HepG2 (cell line): ENCODE measurements at regions not wholly inside any gene's neighbourhood (a gene's known extent, or its start where the extent isn't known, plus 50 kb on each side); places are given as distances from the start of the nearest gene placed in this dataset.

Experiments used
- ATAC-seq: fragments of 200-7000 bp; cut with Tn5 transposase; 3 replicates; pipeline ENCODE4 v1.9.1; 2020; ENCODE audit warnings: mild to moderate bottlenecking, moderate library complexity
- BruUV-seq: library from RNA; stranded (reverse); fragments of 400-500 nt; replicated peaks from 2 replicates; lab custom pipeline; 2021; lab: Mats Ljungman, UMichigan
- CTCF ChIA-PET: fragments of 300-600 bp; formaldehyde crosslinking; extraction: SDS; loops from one replicate; lab custom pipeline; 2021; ENCODE audit warnings: low total read pairs, inconsistent platforms, low intra/inter-chr PET ratio; lab: Yijun Ruan, JAX
- POLR2A ChIA-PET: fragments of 350-600 bp; sonication (Branson Sonifier 250); formaldehyde crosslinking; loops from one replicate; lab custom pipeline; 2020; ENCODE audit warnings: antibody characterized with exemption, inconsistent platforms; lab: Yijun Ruan, JAX
- DNase-seq: peaks from one replicate; pipeline ENCODE4 v3.0.0-alpha.2; 2015; ENCODE audit warnings: low spot score
- FAIRE-seq: peaks from 3 replicates; lab custom pipeline; 2011; peaks lifted over from hg19 to GRCh38; lab: Jason Lieb, UNC
- H2AFZ ChIP-seq: one replicate; pipeline ENCODE4 v1.6.1; 2011; ENCODE audit warnings: low read length, inconsistent platforms
- H3K27ac ChIP-seq: fragments of 300-600 bp; 3 replicates; pipeline ENCODE4 v1.8.0; 2011; ENCODE audit warnings: mixed run types, mild to moderate bottlenecking, mixed read lengths, low read length, inconsistent platforms; ENCODE audit not compliant: insufficient read depth; ENCODE audit errors: extremely low read length
- H3K27me3 ChIP-seq, 2 experiments: fragments of 200-600 bp in 1 of 2; 2 replicates in 1 of 2; 3 replicates in 1 of 2; pipeline versions ENCODE4 v1.6.0 to v1.8.0; 2011; ENCODE audit warnings: low read length in 2 of 2, mild to moderate bottlenecking in 2 of 2, moderate library complexity in 2 of 2, inconsistent platforms in 1 of 2; ENCODE audit not compliant: insufficient read depth in 2 of 2, control insufficient read depth in 1 of 2
- H3K36me3 ChIP-seq, 2 experiments: fragments of 200-600 bp in 1 of 2; replicated peaks in 1 of 2; 2 replicates in 1 of 2; 3 replicates in 1 of 2; pipeline versions ENCODE4 v1.5.1 to v1.8.0; 2011; ENCODE audit warnings: low read length in 2 of 2, inconsistent platforms in 1 of 2; ENCODE audit not compliant: insufficient read depth in 2 of 2, control insufficient read depth in 1 of 2
- H3K4me1 ChIP-seq: 2 replicates; pipeline ENCODE4 v1.5.1; 2012; ENCODE audit warnings: low read length, inconsistent platforms; ENCODE audit not compliant: insufficient read depth
- H3K4me2 ChIP-seq: 2 replicates; pipeline ENCODE4 v1.6.0; 2011; ENCODE audit warnings: low read depth, low read length, inconsistent platforms
- H3K4me3 ChIP-seq, 3 experiments: fragments of 200-600 bp in 1 of 3; sonication (generic), shearing (Covaris generic) in 1 of 3; replicated peaks in 1 of 3; 2 replicates each; pipeline ENCODE4 v1.5.1; 2011 to 2016; ENCODE audit warnings: low read length in 3 of 3, inconsistent platforms in 2 of 3, low read depth in 2 of 3, mild to moderate bottlenecking in 2 of 3, control low read depth in 1 of 3, mixed read lengths in 1 of 3; ENCODE audit not compliant: insufficient read depth in 1 of 3
- H3K79me2 ChIP-seq: one replicate; pipeline ENCODE4 v1.6.1; 2011; ENCODE audit warnings: low read length, inconsistent platforms; ENCODE audit not compliant: insufficient read depth
- H3K9ac ChIP-seq: 2 replicates; pipeline ENCODE4 v1.6.0; 2011; ENCODE audit warnings: mild to moderate bottlenecking, low read depth, low read length, inconsistent platforms; ENCODE audit not compliant: insufficient read depth
- H3K9me3 ChIP-seq: 2 replicates; pipeline ENCODE4 v1.5.1; 2012; ENCODE audit warnings: mild to moderate bottlenecking, low read length
- H4K20me1 ChIP-seq: 2 replicates; pipeline ENCODE4 v1.6.0; 2011; ENCODE audit warnings: inconsistent platforms, mild to moderate bottlenecking, low read length, moderate library complexity; ENCODE audit not compliant: insufficient read depth
- CCDC6 ChIP-seq: sonication (generic); formaldehyde crosslinking; IDR thresholded peaks from 2 replicates; pipeline ENCODE4 v1.8.1; 2022; ENCODE audit warnings: mild to moderate bottlenecking, missing genetic modification reagents, moderate library complexity
- FOXK2 ChIP-seq: fragments of 450-650 bp; IDR thresholded peaks from 2 replicates; pipeline ENCODE4 v1.6.1; 2016
- GPN1 ChIP-seq: sonication (generic); formaldehyde crosslinking; IDR thresholded peaks from 2 replicates; pipeline ENCODE4 v1.5.1; 2020; ENCODE audit warnings: missing genetic modification reagents, borderline replicate concordance
- LCORL ChIP-seq, 2 experiments: fragments of 450-650 bp in 1 of 2; sonication (generic) in 1 of 2; formaldehyde crosslinking in 1 of 2; IDR thresholded peaks; 2 replicates each; pipeline versions ENCODE4 v1.5.0 to v1.6.1; 2017 to 2020; ENCODE audit warnings: antibody characterized with exemption in 1 of 2, missing genetic modification reagents in 1 of 2
- MAF1 ChIP-seq: sonication (generic); formaldehyde crosslinking; IDR thresholded peaks from 2 replicates; pipeline ENCODE4 v1.5.0; 2020; ENCODE audit warnings: missing genetic modification reagents, borderline replicate concordance
- MAFG ChIP-seq: sonication (generic); formaldehyde crosslinking; IDR thresholded peaks from 2 replicates; pipeline ENCODE4 v1.5.1; 2020; ENCODE audit warnings: mild to moderate bottlenecking, missing genetic modification reagents
- MTA3 ChIP-seq: sonication (generic); formaldehyde crosslinking; IDR thresholded peaks from 2 replicates; pipeline ENCODE4 v1.4.0; 2020; ENCODE audit warnings: missing genetic modification reagents
- NFE2L2 ChIP-seq: fragments of 150-350 bp; IDR thresholded peaks from 2 replicates; pipeline ENCODE4 v1.6.1; 2014; ENCODE audit warnings: low read length
- NR3C1 ChIP-seq: sonication (generic); formaldehyde crosslinking; IDR thresholded peaks from 2 replicates; pipeline ENCODE4 v1.4.0; 2020; ENCODE audit warnings: missing genetic modification reagents
- RARG ChIP-seq: sonication (generic); formaldehyde crosslinking; IDR thresholded peaks from 2 replicates; pipeline ENCODE4 v1.4.0; 2020; ENCODE audit warnings: low read depth, mild to moderate bottlenecking, missing genetic modification reagents
- TBP ChIP-seq: sonication (generic); formaldehyde crosslinking; IDR thresholded peaks from 2 replicates; pipeline ENCODE4 v1.5.0; 2020; ENCODE audit warnings: missing genetic modification reagents
- ZNF30 ChIP-seq: sonication (generic); formaldehyde crosslinking; IDR thresholded peaks from 2 replicates; pipeline ENCODE4 v1.5.0; 2020; ENCODE audit warnings: mild to moderate bottlenecking, missing genetic modification reagents
- ZNF343 ChIP-seq: sonication (generic); formaldehyde crosslinking; IDR thresholded peaks from 2 replicates; pipeline ENCODE4 v1.4.0; 2020; ENCODE audit warnings: mild to moderate bottlenecking, missing genetic modification reagents
- ZNF674 ChIP-seq: sonication (generic); formaldehyde crosslinking; IDR thresholded peaks from 2 replicates; pipeline ENCODE4 v1.5.0; 2020; ENCODE audit warnings: low read depth, mild to moderate bottlenecking, missing genetic modification reagents
- ZNF792 ChIP-seq: IDR thresholded peaks from 2 replicates; pipeline ENCODE4 v1.6.1; 2016
- ZNF850 ChIP-seq: sonication (generic); formaldehyde crosslinking; conservative IDR thresholded peaks from 2 replicates; pipeline ENCODE4 v1.9.0; 2021; ENCODE audit warnings: mild to moderate bottlenecking, missing genetic modification reagents
- in situ Hi-C: cut with HindIII; loops from 2 replicates; pipeline ENCODE4 v1.10.0; 2017; ENCODE audit warnings: low pct_unique_long_range_greater_than_20kb; ENCODE audit not compliant: extremely low pct_ligation_motif_present
- intact Hi-C: fragments of 100-400 bp; cut with micrococcal nuclease; formaldehyde crosslinking; loops from one replicate; pipeline ENCODE4 v1.10.0; 2022; ENCODE audit not compliant: unreplicated experiment
- TF ChIP-seq, protein P1 (sequence below): sonication (generic); formaldehyde crosslinking; IDR thresholded peaks from 2 replicates; pipeline ENCODE4 v1.5.0; 2020; ENCODE audit warnings: missing genetic modification reagents
- TF ChIP-seq, protein P2 (sequence below): sonication (generic); formaldehyde crosslinking; IDR thresholded peaks from 2 replicates; pipeline ENCODE4 v1.5.1; 2020; ENCODE audit warnings: missing genetic modification reagents, mild to moderate bottlenecking, borderline replicate concordance
- TF ChIP-seq, protein P3 (sequence below): sonication (generic); formaldehyde crosslinking; IDR thresholded peaks from 2 replicates; pipeline ENCODE4 v1.4.0; 2020; ENCODE audit warnings: mild to moderate bottlenecking, missing genetic modification reagents
- TF ChIP-seq, protein P4 (sequence below): sonication (generic); formaldehyde crosslinking; IDR thresholded peaks from 2 replicates; pipeline ENCODE4 v1.9.0; 2021; ENCODE audit warnings: missing genetic modification reagents, borderline replicate concordance

DNA sequence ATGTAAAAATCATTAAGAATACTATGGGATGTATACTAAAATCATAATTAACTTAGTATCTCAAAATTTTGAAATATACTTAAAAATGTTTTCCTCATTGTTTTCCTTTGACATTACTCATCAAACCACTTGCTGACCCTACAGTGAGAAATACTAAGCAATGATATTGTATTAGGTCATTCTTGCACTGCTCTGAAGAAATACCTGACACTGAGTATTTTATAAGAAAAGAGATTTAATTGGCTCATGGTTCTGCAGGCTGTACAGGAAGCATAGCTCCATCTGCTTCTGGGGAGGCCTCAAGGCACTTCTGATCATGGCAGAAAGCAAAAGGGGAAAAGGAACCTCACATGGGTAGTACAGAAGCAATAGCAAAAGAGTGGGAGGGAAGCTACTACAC lies 950.9 kb upstream of the CHORDC1 start:
- Histone ChIP-seq H3K27me3 (no peaks in the 10 kb centered on the region), H3K36me3 (no peaks in the 10 kb centered on the region), H3K9ac (no peak overlapping the region), H3K79me2 (no peaks in the 10 kb centered on the region), H3K9me3 (no peaks in the 10 kb centered on the region), H4K20me1 (no peaks in the 10 kb centered on the region)
- BruUV-seq, result no TSS peak
- ATAC-seq, result no peak
- CTCF ChIA-PET, result no interaction called here
- POLR2A ChIA-PET, result no interaction called here
- FAIRE-seq, result no peak
- TF ChIP-seq ZNF792 (CRISPR knock-in tag) (no peak), NFE2L2 (no peak), CCDC6 (no peak), MAF1 (no peak), ZNF850 (CRISPR knock-in tag) (no peak), TBP (CRISPR knock-in tag) (no peak), MAFG (no peak), MTA3 (CRISPR knock-in tag) (no peak), ZNF343 (CRISPR knock-in tag) (no peak), RARG (CRISPR knock-in tag) (no peak), LCORL (IDR thresholded peaks at IDR 0.05) (no peak), LCORL (CRISPR knock-in tag; IDR thresholded peaks at IDR 0.05) (no peak), NR3C1 (CRISPR knock-in tag) (no peak), ZNF674 (CRISPR knock-in tag) (no peak), GPN1 (CRISPR knock-in tag) (no peak), FOXK2 (no peak), ZNF30 (CRISPR knock-in tag) (no peak)
- TF ChIP-seq, protein P1, sequence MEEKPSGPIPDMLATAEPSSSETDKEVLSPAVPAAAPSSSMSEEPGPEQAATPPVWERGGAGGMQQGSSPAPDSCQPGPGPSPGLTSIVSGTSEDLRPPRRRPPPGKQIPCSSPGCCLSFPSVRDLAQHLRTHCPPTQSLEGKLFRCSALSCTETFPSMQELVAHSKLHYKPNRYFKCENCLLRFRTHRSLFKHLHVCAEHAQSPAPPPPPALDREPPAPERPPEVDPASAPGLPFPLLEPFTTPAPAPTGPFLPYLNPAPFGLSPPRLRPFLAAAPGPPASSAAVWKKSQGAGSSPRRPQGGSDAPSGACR (CRISPR knock-in tag), result no peak
- TF ChIP-seq, protein P2, sequence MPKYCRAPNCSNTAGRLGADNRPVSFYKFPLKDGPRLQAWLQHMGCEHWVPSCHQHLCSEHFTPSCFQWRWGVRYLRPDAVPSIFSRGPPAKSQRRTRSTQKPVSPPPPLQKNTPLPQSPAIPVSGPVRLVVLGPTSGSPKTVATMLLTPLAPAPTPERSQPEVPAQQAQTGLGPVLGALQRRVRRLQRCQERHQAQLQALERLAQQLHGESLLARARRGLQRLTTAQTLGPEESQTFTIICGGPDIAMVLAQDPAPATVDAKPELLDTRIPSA (CRISPR knock-in tag), result no peak
- TF ChIP-seq, protein P3, sequence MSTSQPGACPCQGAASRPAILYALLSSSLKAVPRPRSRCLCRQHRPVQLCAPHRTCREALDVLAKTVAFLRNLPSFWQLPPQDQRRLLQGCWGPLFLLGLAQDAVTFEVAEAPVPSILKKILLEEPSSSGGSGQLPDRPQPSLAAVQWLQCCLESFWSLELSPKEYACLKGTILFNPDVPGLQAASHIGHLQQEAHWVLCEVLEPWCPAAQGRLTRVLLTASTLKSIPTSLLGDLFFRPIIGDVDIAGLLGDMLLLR, result no peak
- TF ChIP-seq, protein P4, sequence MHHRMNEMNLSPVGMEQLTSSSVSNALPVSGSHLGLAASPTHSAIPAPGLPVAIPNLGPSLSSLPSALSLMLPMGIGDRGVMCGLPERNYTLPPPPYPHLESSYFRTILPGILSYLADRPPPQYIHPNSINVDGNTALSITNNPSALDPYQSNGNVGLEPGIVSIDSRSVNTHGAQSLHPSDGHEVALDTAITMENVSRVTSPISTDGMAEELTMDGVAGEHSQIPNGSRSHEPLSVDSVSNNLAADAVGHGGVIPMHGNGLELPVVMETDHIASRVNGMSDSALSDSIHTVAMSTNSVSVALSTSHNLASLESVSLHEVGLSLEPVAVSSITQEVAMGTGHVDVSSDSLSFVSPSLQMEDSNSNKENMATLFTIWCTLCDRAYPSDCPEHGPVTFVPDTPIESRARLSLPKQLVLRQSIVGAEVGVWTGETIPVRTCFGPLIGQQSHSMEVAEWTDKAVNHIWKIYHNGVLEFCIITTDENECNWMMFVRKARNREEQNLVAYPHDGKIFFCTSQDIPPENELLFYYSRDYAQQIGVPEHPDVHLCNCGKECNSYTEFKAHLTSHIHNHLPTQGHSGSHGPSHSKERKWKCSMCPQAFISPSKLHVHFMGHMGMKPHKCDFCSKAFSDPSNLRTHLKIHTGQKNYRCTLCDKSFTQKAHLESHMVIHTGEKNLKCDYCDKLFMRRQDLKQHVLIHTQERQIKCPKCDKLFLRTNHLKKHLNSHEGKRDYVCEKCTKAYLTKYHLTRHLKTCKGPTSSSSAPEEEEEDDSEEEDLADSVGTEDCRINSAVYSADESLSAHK (CRISPR knock-in tag), result no peak
- TF ChIP-seq, all 625 proteins: peak for 0
- no peak overlapping the region for H2AFZ ChIP-seq
- no peak overlapping the region for H3K4me2 ChIP-seq
- in situ Hi-C loops (no loop called here), intact Hi-C loops (no loop called here)
- H3K27ac ChIP-seq, result no peak overlapping the region
- H3K4me1 ChIP-seq, result no peaks in the 10 kb centered on the region
- no peak for DNase-seq
- no peak overlapping the region for H3K4me3 ChIP-seq
